NCI-H748 (cell line): ENCODE measurements at regions not wholly inside any gene's neighbourhood (a gene's known extent, or its start where the extent isn't known, plus 50 kb on each side); places are given as distances from the start of the nearest gene placed in this dataset.
"Not testable (repeated sequence)": the region's sequence is repeated elsewhere in the genome, so short reads cannot be mapped to it uniquely, and the experiment has no call there.

Experiments used
- DNase-seq: peaks from one replicate; lab custom pipeline; 2025; ENCODE audit not compliant: unreplicated experiment; lab: John Stamatoyannopoulos, UW

GRCh38 chr5:163569284-163569683 lies 63.9 kb downstream of the MAT2B start:
- peak; percentile 65 for DNase-seq

- no peak for DNase-seq
These were observed 66.3 kb downstream of the MAT2B start for GRCh38 chr5:163571744-163572143.

GRCh38 chr5:163574472-163575440 lies 69.3 kb downstream of the MAT2B start:
- peak; percentile 59 for DNase-seq

DNA sequence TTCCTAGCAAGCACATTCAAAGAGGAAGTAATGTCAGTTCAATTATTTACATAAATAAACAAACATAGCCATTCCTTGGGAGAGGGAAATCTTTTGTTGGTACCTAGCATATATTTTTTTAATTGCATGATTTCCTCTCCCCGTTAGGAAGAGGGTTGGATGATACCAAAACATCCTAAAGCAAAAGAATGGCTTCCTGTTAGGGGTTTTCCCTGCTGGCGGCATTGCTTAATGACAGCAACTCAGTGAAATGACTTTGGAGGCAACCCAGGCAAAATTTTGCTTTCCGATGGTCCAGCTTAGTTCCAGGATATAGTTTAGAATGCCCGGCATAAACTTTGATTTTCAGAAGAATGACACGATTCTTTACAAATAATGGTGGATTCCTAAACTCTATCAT lies 73.2 kb downstream of the MAT2B start:
- no peak for DNase-seq

- no peak for DNase-seq
These were observed 74.3 kb downstream of the MAT2B start for GRCh38 chr5:163579729-163580128.

GRCh38 chr5:163580516-163580915 lies 75.1 kb downstream of the MAT2B start:
- peak; percentile 87 for DNase-seq

- DNase-seq = not testable (repeated sequence)
These were observed 78.2 kb downstream of the MAT2B start for GRCh38 chr5:163583491-163584153.

- DNase-seq = no peak
These were observed 79.8 kb downstream of the MAT2B start for GRCh38 chr5:163585206-163585605.

DNA sequence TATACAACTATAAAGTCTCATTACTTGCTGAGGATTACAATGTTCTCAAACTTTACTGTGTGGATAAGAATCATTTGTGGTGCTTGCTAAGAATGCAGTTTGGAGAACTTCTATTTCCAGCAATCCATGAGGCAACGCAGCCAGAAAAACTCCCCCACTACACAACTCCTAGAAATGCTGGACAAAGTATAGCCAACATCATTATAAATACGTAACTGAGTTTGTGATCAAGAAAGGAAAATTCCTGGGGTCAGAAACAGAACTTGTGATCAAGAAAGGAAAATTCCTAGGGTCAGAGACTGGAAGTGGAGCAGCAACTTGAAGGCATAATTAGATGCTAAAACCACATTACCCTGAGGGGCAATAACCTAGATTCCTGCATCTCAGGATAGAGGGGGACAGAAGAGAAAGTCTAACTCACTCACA lies 81.1 kb downstream of the MAT2B start:
- DNase-seq = no peak

GRCh38 chr5:163594951-163595350 lies 89.5 kb downstream of the MAT2B start:
- DNase-seq = no peak

- no peak for DNase-seq
These were observed 90.7 kb downstream of the MAT2B start for GRCh38 chr5:163595932-163596607.

- DNase-seq = no peak
These were observed 91.3 kb downstream of the MAT2B start for GRCh38 chr5:163596608-163597315.

DNA sequence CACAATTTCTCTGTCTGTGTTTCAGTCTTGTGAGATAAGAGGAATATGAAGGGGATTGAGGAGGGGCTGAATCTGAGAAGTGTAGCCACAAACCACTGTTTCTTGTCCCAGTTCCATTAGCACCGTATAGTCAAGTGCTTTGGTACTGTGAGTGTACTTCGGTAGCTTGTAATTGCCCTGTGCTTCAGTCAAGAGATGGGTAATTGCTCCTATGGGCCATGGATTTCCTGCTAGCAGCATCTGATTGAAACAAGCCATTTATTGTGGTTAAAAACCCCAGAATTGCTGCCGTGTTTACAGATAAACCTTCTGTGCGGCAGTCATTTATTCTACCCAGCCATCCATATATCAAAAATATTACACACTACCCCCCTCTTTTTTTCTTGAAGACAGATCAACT lies 98.6 kb downstream of the MAT2B start:
- peak; percentile 75 for DNase-seq

DNA sequence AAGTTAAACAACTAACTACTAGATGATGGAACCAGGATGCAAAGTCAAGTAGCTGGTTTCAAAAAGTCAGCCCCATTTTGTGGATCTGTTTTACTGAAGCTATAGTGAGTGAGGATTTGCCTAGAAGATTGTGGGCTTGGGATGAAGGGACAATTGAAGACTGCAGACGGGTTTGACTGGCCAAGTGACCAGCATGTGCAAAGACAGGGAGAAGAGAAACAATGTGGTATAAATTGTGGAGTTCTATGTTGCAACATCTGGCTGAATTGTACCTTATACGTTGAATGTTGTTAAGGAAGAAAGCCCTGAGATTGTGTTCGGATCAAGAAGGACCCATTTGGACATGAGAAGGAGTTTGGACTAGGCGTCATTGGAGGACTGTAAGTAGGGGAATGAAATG lies 101.8 kb downstream of the MAT2B start:
- no peak for DNase-seq

GRCh38 chr5:163608621-163609020 lies 103.2 kb downstream of the MAT2B start:
- DNase-seq = no peak

- DNase-seq = no peak
These were observed 104.5 kb downstream of the MAT2B start for GRCh38 chr5:163609910-163610309.

DNA sequence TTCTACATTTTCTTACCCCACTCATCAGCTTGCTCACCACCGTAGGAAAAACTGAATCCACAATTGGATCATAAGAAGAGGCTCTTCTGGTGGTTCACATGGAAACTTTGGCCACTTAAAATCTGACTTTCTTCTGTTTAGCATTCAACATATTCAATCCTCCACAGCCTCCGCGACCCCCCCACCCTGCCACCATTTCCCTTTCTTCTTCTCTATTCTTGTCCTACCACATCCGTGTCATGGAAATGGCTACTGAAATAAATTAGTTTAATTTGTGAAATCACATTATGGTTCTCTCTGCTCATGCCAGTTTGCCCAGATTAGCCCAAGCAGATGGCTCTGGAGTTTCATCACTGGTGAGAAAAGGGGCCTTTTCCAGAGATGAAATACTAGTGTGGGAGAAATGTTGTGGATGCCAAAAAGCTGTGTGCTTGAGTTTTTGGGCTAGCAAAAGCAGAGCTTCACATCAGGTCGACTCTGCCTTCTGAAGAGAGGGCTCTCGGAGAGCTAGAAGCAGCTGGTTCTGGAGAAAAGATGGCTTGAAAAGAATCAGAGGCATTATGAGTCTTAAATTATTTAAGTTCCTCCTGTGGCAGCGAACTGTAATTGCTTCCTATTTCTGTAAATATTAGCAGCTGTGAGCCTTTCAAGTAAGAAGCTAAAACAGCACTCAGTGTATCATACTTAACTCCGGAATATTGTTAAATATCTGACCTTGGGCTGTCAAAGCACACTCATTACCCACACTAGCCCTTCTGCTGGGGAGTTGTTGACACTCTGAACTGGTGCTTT lies 107.1 kb downstream of the MAT2B start:
- DNase-seq = peak; percentile 35

- DNase-seq = no peak
These were observed 107.7 kb downstream of the MAT2B start for GRCh38 chr5:163613150-163613442.

DNA sequence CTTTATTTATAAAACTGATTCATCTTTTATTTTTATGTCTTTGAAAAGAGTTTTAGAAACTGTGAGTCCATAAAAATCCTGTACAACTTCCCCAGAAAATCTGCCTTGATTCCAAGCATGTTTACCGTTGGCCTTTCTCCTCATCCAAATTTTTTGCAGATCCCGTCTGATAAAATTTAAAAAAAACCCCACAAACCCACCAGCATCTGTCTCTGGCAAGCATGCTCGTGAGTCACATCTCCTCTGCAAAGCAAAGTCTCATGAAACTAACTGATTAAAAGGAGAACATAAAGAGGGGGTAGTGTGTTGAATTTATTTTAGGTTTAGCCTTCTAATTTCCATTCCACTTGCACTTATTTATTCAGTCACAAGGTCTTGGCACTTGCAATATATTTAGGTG lies 109.4 kb downstream of the MAT2B start:
- DNase-seq = no peak

GRCh38 chr5:163619273-163619934 lies 114.0 kb downstream of the MAT2B start:
- no peak for DNase-seq
